GM23338 (cell line): ENCODE measurements at regions not wholly inside any gene's neighbourhood (a gene's known extent, or its start where the extent isn't known, plus 50 kb on each side); places are given as distances from the start of the nearest gene placed in this dataset.

Experiments
- ATAC-seq: fragments of 200-7000 bp; cut with Tn5 transposase; 3 replicates; pipeline ENCODE4 v1.9.1; 2020
- DNase-seq: peaks from one replicate; pipeline ENCODE4 v3.0.0-alpha.2; 2015; ENCODE audit warnings: low spot score
- H2AFZ ChIP-seq: fragments of 200-600 bp; sonication (generic); 2 replicates; pipeline ENCODE4 v1.8.0; 2016; ENCODE audit warnings: antibody characterized with exemption, mild to moderate bottlenecking, moderate library complexity
- H3F3A ChIP-seq: fragments of 200-600 bp; sonication (generic); replicated peaks from 2 replicates; pipeline ENCODE4 v1.8.0; 2017; ENCODE audit warnings: antibody characterized with exemption, mixed run types, low read depth
- H3K27ac ChIP-seq: fragments of 200-600 bp; sonication (generic); 2 replicates; pipeline ENCODE4 v1.6.1; 2016; ENCODE audit warnings: low read depth
- H3K27me3 ChIP-seq: fragments of 200-600 bp; sonication (generic); 2 replicates; pipeline ENCODE4 v1.8.0; 2016; ENCODE audit warnings: mild to moderate bottlenecking, mixed run types, moderate library complexity; ENCODE audit not compliant: insufficient read depth
- H3K36me3 ChIP-seq: fragments of 200-600 bp; sonication (generic); 2 replicates; pipeline ENCODE4 v1.8.0; 2016; ENCODE audit warnings: mild to moderate bottlenecking; ENCODE audit not compliant: insufficient read depth
- H3K4me1 ChIP-seq: fragments of 200-600 bp; sonication (generic); 2 replicates; pipeline ENCODE4 v1.8.0; 2016; ENCODE audit warnings: mild to moderate bottlenecking, moderate library complexity; ENCODE audit not compliant: insufficient read depth
- H3K4me2 ChIP-seq: fragments of 200-600 bp; sonication (generic); 2 replicates; pipeline ENCODE4 v1.7.1; 2017; ENCODE audit warnings: mixed run types
- H3K4me3 ChIP-seq: fragments of 200-600 bp; sonication (generic); 2 replicates; pipeline ENCODE4 v1.6.1; 2016; ENCODE audit warnings: mixed run types
- H3K79me2 ChIP-seq: fragments of 200-600 bp; sonication (generic); replicated peaks from 2 replicates; pipeline ENCODE4 v1.8.0; 2017; ENCODE audit warnings: mild to moderate bottlenecking; ENCODE audit not compliant: insufficient read depth
- H3K9me2 ChIP-seq: fragments of 200-600 bp; sonication (generic); 2 replicates; pipeline ENCODE4 v1.8.0; 2017; ENCODE audit not compliant: insufficient read depth
- H4K20me1 ChIP-seq: fragments of 200-600 bp; sonication (generic); replicated peaks from 2 replicates; pipeline ENCODE4 v1.8.0; 2017; ENCODE audit warnings: mild to moderate bottlenecking; ENCODE audit not compliant: insufficient read depth
- H3K27ac Mint-ChIP-seq: 2 replicates; pipeline ENCODE4 v1.8.0; 2020; ENCODE audit warnings: inconsistent platforms, mild to moderate bottlenecking, moderate library complexity, mixed read lengths
- H3K27me3 Mint-ChIP-seq: 3 replicates; pipeline ENCODE4 v1.8.0; 2022; ENCODE audit warnings: low read depth, mild to moderate bottlenecking, moderate library complexity, mixed read lengths, inconsistent platforms; ENCODE audit not compliant: insufficient read depth, poor library complexity
- H3K36me3 Mint-ChIP-seq: 3 replicates; pipeline ENCODE4 v1.8.0; 2021; ENCODE audit warnings: low read depth, mild to moderate bottlenecking, inconsistent platforms, moderate library complexity, mixed read lengths
- H3K4me1 Mint-ChIP-seq: 3 replicates; pipeline ENCODE4 v1.8.0; 2020; ENCODE audit warnings: mild to moderate bottlenecking, inconsistent platforms, mixed read lengths
- H3K4me3 Mint-ChIP-seq: 3 replicates; pipeline ENCODE4 v1.8.0; 2021; ENCODE audit warnings: moderate library complexity, mild to moderate bottlenecking, inconsistent platforms, mixed read lengths
- H3K9me3 Mint-ChIP-seq: 3 replicates; pipeline ENCODE4 v1.8.0; 2020; ENCODE audit warnings: moderate library complexity, mild to moderate bottlenecking, inconsistent platforms, mixed read lengths
- CTCF ChIP-seq, 2 experiments: fragments of 200-600 bp in 1 of 2; sonication (generic) in 1 of 2; conservative IDR thresholded peaks; 2 replicates each; pipeline versions ENCODE4 v1.5.1 to v1.6.1; 2016 to 2017; ENCODE audit warnings: antibody characterized with exemption in 2 of 2, low read depth in 2 of 2, mild to moderate bottlenecking in 2 of 2, moderate library complexity in 1 of 2
- JUNB ChIP-seq: IDR thresholded peaks from one replicate; pipeline ENCODE4 v1.6.1; 2016; ENCODE audit warnings: antibody characterized with exemption; ENCODE audit not compliant: unreplicated experiment
- REST ChIP-seq: IDR thresholded peaks from one replicate; pipeline ENCODE4 v1.6.1; 2018; ENCODE audit warnings: antibody characterized with exemption; ENCODE audit not compliant: unreplicated experiment
- ZNF331 ChIP-seq: fragments of 250-450 bp; sonication (Bioruptor Pico); IDR thresholded peaks from 2 replicates; pipeline ENCODE4 v1.5.0; 2020; ENCODE audit warnings: low read depth, mild to moderate bottlenecking, moderate library complexity
- ZNF462 ChIP-seq: fragments of 250-450 bp; sonication (Bioruptor Pico); IDR thresholded peaks from 2 replicates; pipeline ENCODE4 v1.5.0; 2020; ENCODE audit warnings: mild to moderate bottlenecking, moderate library complexity

GRCh38 chr11:8776209-8776608, 93.6 kb downstream of the RPL27A start:
- Mint-ChIP-seq H3K27me3 (no peaks in the 10 kb centered on the region), H3K27ac (0 out of 2 replicates have a peak overlapping the region, but pooled peaks have one; percentile 16), H3K9me3 (no peaks in the 10 kb centered on the region), H3K4me3 (no peak overlapping the region), H3K36me3 (no peaks in the 10 kb centered on the region), H3K4me1 (peaks cover 15% of the 10 kb centered on the region)
- H3F3A ChIP-seq = no peaks in the 10 kb centered on the region
- H3K27ac ChIP-seq = no peak overlapping the region
- TF ChIP-seq JUNB (no peak), REST (no peak), ZNF331 (no peak), CTCF (conservative IDR thresholded peaks at IDR 0.05; ENCODE audit: low read depth in 2 of 2) (no peak)
- peaks cover 4% of the 10 kb centered on the region; the same call in 1 of the 2 replicates for H3K4me1 ChIP-seq
- no peaks in the 10 kb centered on the region for H3K36me3 ChIP-seq
- H3K4me3 ChIP-seq = no peak overlapping the region
- no peaks in the 10 kb centered on the region for H3K79me2 ChIP-seq
- no peak overlapping the region for H2AFZ ChIP-seq
- no peak for ATAC-seq
- H3K9me2 ChIP-seq = no peaks in the 10 kb centered on the region
- H3K27me3 ChIP-seq = no peaks in the 10 kb centered on the region
- no peak for DNase-seq
- no peak overlapping the region for H3K4me2 ChIP-seq
- H4K20me1 ChIP-seq = no peaks in the 10 kb centered on the region; the same call in 1 of the 2 replicates

- no peak overlapping the region for H3K27ac ChIP-seq
- no peaks in the 10 kb centered on the region for H3K9me2 ChIP-seq
- no peaks in the 10 kb centered on the region for H3K36me3 ChIP-seq
- no peaks in the 10 kb centered on the region for H3K79me2 ChIP-seq
- peaks cover 6% of the 10 kb centered on the region; the same call in 2 of the 3 replicates for H3K4me1 Mint-ChIP-seq
- TF ChIP-seq ZNF462 = no peak
- no peaks in the 10 kb centered on the region for H3F3A ChIP-seq
- H3K36me3 Mint-ChIP-seq = no peaks in the 10 kb centered on the region
- no peak overlapping the region for H2AFZ ChIP-seq
- DNase-seq (no peak), ATAC-seq (no peak)
- no peak overlapping the region for H3K4me2 ChIP-seq
- no peaks in the 10 kb centered on the region for H3K27me3 ChIP-seq
- no peak overlapping the region for H3K4me3 ChIP-seq
- H3K9me3 Mint-ChIP-seq = no peaks in the 10 kb centered on the region
- H3K27me3 Mint-ChIP-seq = no peaks in the 10 kb centered on the region
- H3K27ac Mint-ChIP-seq = no peak overlapping the region
- H3K4me3 Mint-ChIP-seq = no peak overlapping the region
- no peaks in the 10 kb centered on the region for H3K4me1 ChIP-seq
- no peaks in the 10 kb centered on the region; the same call in 1 of the 2 replicates for H4K20me1 ChIP-seq
These were observed 95.5 kb downstream of the RPL27A start for GRCh38 chr11:8777907-8778767.
